ENCODE measurements at regions not wholly inside any gene's neighbourhood (a gene's known extent, or its start where the extent isn't known, plus 50 kb on each side); places are given as distances from the start of the nearest gene placed in this dataset.

DNA sequence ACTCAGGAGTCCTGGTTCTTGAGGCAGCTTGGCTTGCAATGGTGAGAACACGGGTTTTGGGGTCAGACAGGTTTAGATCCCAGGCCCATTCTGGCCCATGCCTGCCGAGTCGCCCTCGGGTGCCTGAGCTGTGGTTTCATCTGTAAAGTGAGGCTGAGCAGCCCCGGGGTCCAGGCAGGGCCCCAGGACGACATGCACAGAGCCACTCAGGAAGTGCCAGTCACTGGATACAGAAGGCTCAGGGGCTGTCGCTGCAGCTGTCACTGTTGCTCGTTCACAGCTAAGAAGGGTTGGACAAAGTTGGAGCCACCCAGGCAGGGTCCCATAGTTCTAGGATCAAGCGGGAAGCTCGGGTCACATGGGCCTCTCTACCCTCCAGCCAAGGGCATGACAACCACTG is 403.1 kb downstream of the BCL11B start:
- TF ChIP-seq EZH2 (IDR thresholded peaks at IDR 0.05; ENCODE audit: insufficient read depth, poor library complexity, severe bottlenecking) (no peak), EZH2phosphoT487 (IDR thresholded peaks at IDR 0.05; ENCODE audit: insufficient read depth, low read depth) (no peak)

Measured in GM23248 (cell line).